ENCODE measurements at regions not wholly inside any gene's neighbourhood (a gene's known extent, or its start where the extent isn't known, plus 50 kb on each side); places are given as distances from the start of the nearest gene placed in this dataset.

- TF ChIP-seq JUNB (IDR thresholded peaks at IDR 0.05; ENCODE audit: unreplicated experiment): no peak
- TF ChIP-seq CTCF (conservative IDR thresholded peaks at IDR 0.05; ENCODE audit: low read depth in 2 of 2): no peak
- no peak for TF ChIP-seq REST (IDR thresholded peaks at IDR 0.05; ENCODE audit: unreplicated experiment)
- no peak for TF ChIP-seq NANOG (IDR thresholded peaks at IDR 0.05; ENCODE audit: borderline replicate concordance)
Observed at GRCh38 chr3:34862456-34862855, 776.9 kb upstream of the ARPP21 start.

Data from GM23338 (cell line).